Right lobe of liver (tissue), 4 donors: ENCODE measurements at regions not wholly inside any gene's neighbourhood (a gene's known extent, or its start where the extent isn't known, plus 50 kb on each side); places are given as distances from the start of the nearest gene placed in this dataset.

Experiments used
- POLR2A ChIP-seq: fragments of 450-650 bp; IDR thresholded peaks from one replicate; pipeline ENCODE4 v1.6.1; 2017; ENCODE audit warnings: antibody characterized with exemption, mild to moderate bottlenecking
- TF ChIP-seq, protein P1 (sequence below), 4 donors: fragments of 200-600 bp in 3 of 4; fragments of 450-650 bp in 1 of 4; IDR thresholded peaks; one replicate each; pipeline versions ENCODE4 v1.5.1 to v1.8.0; 2016 to 2022; ENCODE audit warnings: antibody characterized with exemption in 4 of 4, mild to moderate bottlenecking in 2 of 4
- donor health status: DM: no; HTN: no; CAD: no.
- donor health status: DM: no; HTN: no; CAD: no.
- donor health status: DM: no; HTN: yes; CAD: no.

DNA sequence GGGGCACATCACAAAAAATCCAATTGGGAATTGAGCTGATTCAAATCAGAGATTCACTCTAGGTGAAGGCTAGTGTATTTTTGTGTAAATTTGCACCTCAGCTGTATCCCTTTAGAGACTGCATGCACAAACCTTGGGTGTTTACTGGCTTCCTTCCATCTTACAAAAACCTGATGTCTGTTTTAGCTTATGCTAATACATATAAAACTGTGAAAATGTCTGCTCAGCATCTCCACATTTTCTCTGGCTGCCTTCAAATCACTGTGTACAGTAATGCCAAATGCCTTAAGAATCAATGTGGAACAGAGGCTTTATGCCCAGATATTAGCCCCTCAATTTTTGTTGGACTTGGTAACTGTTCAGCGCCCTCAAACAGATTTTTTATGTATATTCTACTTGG lies 675.8 kb upstream of the SLITRK6 start:
- no peak for TF ChIP-seq POLR2A
- TF ChIP-seq, protein P1, sequence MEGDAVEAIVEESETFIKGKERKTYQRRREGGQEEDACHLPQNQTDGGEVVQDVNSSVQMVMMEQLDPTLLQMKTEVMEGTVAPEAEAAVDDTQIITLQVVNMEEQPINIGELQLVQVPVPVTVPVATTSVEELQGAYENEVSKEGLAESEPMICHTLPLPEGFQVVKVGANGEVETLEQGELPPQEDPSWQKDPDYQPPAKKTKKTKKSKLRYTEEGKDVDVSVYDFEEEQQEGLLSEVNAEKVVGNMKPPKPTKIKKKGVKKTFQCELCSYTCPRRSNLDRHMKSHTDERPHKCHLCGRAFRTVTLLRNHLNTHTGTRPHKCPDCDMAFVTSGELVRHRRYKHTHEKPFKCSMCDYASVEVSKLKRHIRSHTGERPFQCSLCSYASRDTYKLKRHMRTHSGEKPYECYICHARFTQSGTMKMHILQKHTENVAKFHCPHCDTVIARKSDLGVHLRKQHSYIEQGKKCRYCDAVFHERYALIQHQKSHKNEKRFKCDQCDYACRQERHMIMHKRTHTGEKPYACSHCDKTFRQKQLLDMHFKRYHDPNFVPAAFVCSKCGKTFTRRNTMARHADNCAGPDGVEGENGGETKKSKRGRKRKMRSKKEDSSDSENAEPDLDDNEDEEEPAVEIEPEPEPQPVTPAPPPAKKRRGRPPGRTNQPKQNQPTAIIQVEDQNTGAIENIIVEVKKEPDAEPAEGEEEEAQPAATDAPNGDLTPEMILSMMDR (IDR thresholded peaks at IDR 0.05), result no peak
